NB4 (cell line): ENCODE measurements at regions not wholly inside any gene's neighbourhood (a gene's known extent, or its start where the extent isn't known, plus 50 kb on each side); places are given as distances from the start of the nearest gene placed in this dataset.

Source experiments
- DNase-seq: peaks from one replicate; pipeline ENCODE4 v3.0.0; 2010; ENCODE audit warnings: low read depth
- H3K4me3 ChIP-seq: one replicate; pipeline ENCODE4 v1.5.1; 2011; ENCODE audit warnings: mild to moderate bottlenecking, low read depth, low read length, moderate library complexity
- CTCF ChIP-seq: IDR thresholded peaks from one replicate; pipeline ENCODE4 v1.5.1; 2012; ENCODE audit warnings: low read depth, low read length
- MAX ChIP-seq: IDR thresholded peaks from 2 replicates; pipeline ENCODE4 v1.6.1; 2011; ENCODE audit warnings: low read depth, low read length
- MYC ChIP-seq: IDR thresholded peaks from 2 replicates; pipeline ENCODE4 v1.6.1; 2011; ENCODE audit warnings: low read depth, low read length
- POLR2A ChIP-seq: IDR thresholded peaks from 2 replicates; pipeline ENCODE4 v1.6.1; 2011; ENCODE audit warnings: mild to moderate bottlenecking; ENCODE audit not compliant: insufficient read length; ENCODE audit errors: extremely low read depth

GRCh38 chr1:78722947-78723346, 73.3 kb downstream of the IFI44 start:
- no peak overlapping the region for H3K4me3 ChIP-seq
- DNase-seq: no peak
- TF ChIP-seq MYC (no peak), POLR2A (no peak), MAX (no peak), CTCF (no peak)

- H3K4me3 ChIP-seq: no peak overlapping the region
- TF ChIP-seq POLR2A: no peak
- TF ChIP-seq MYC: no peak
- no peak for TF ChIP-seq MAX
- TF ChIP-seq CTCF: no peak
- no peak for DNase-seq
Observed at GRCh38 chr1:78726686-78727085, 77.1 kb downstream of the IFI44 start.

GRCh38 chr1:78728359-78728758, 78.7 kb downstream of the IFI44 start:
- H3K4me3 ChIP-seq: no peak overlapping the region
- DNase-seq: no peak
- TF ChIP-seq MAX (no peak), MYC (no peak), CTCF (no peak), POLR2A (no peak)

- TF ChIP-seq POLR2A (no peak), CTCF (no peak), MAX (no peak), MYC (no peak)
- no peak for DNase-seq
- no peak overlapping the region for H3K4me3 ChIP-seq
Observed at GRCh38 chr1:78730054-78730453, 80.4 kb downstream of the IFI44 start.

GRCh38 chr1:78731674-78732073, 82.0 kb downstream of the IFI44 start:
- no peak for DNase-seq
- TF ChIP-seq MAX (no peak), POLR2A (no peak), CTCF (no peak), MYC (no peak)

GRCh38 chr1:78737241-78737640, 87.6 kb downstream of the IFI44 start:
- no peak for TF ChIP-seq MYC
- no peak for TF ChIP-seq CTCF
- no peak for TF ChIP-seq POLR2A
- TF ChIP-seq MAX: no peak
- no peak for DNase-seq
- H3K4me3 ChIP-seq: no peak overlapping the region

More at GRCh38 chr1:78731674-78732073, 82.0 kb downstream of the IFI44 start:
- H3K4me3 ChIP-seq: no peak overlapping the region
